IMR-90 (cell line): ENCODE measurements at regions not wholly inside any gene's neighbourhood (a gene's known extent, or its start where the extent isn't known, plus 50 kb on each side); places are given as distances from the start of the nearest gene placed in this dataset.
A peak's percentile ranks its signal among the peaks of the same experiment; 100 is the strongest.

Experiments used
- ATAC-seq: fragments of 200-7000 bp; cut with Tn5 transposase; 2 replicates; pipeline ENCODE4 v1.9.1; 2020; ENCODE audit warnings: low read depth, mild to moderate bottlenecking, moderate library complexity
- BruUV-seq: library from RNA; stranded (reverse); fragments of 400-500 nt; replicated peaks from 2 replicates; lab custom pipeline; 2021; lab: Mats Ljungman, UMichigan
- CTCF ChIA-PET: fragments of 300-600 bp; formaldehyde crosslinking; extraction: SDS; loops from one replicate; lab custom pipeline; 2021; ENCODE audit warnings: antibody characterized with exemption; lab: Yijun Ruan, JAX
- POLR2A ChIA-PET: fragments of 300-600 bp; sonication (Branson Sonifier 250); formaldehyde crosslinking; loops from one replicate; lab custom pipeline; 2022; ENCODE audit warnings: antibody characterized with exemption; ENCODE audit not compliant: unreplicated experiment; lab: Charles Lee
- DNase-seq: peaks from one replicate; pipeline ENCODE4 v3.0.0; 2013
- H2AFZ ChIP-seq: replicated peaks from 2 replicates; pipeline ENCODE3; 2013; ENCODE audit warnings: low read length, mild to moderate bottlenecking; ENCODE audit not compliant: poor library complexity
- H2AK5ac ChIP-seq: 2 replicates; pipeline ENCODE4 v1.6.1; 2013; ENCODE audit warnings: low read depth, low read length, inconsistent platforms
- H2AK9ac ChIP-seq: replicated peaks from 2 replicates; pipeline ENCODE3; 2013; ENCODE audit warnings: mild to moderate bottlenecking, low read depth, low read length, moderate library complexity; ENCODE audit not compliant: poor library complexity
- H2BK120ac ChIP-seq: 2 replicates; pipeline ENCODE4 v1.6.1; 2013; ENCODE audit warnings: low read depth, low read length, inconsistent platforms
- H2BK15ac ChIP-seq: 3 replicates; pipeline ENCODE4 v1.6.1; 2013; ENCODE audit warnings: low read depth, low read length, inconsistent platforms
- H2BK20ac ChIP-seq: 2 replicates; pipeline ENCODE4 v1.6.1; 2013; ENCODE audit warnings: low read depth, mild to moderate bottlenecking, inconsistent platforms, low read length, moderate library complexity
- H2BK5ac ChIP-seq: 2 replicates; pipeline ENCODE4 v1.6.1; 2013; ENCODE audit warnings: mild to moderate bottlenecking, low read depth, low read length, inconsistent platforms; ENCODE audit not compliant: poor library complexity, severe bottlenecking
- H3K14ac ChIP-seq: replicated peaks from 2 replicates; pipeline ENCODE4 v1.6.1; 2013; ENCODE audit warnings: low read depth, low read length, inconsistent platforms
- H3K18ac ChIP-seq: 2 replicates; pipeline ENCODE4 v1.6.1; 2013; ENCODE audit warnings: low read depth, low read length, control low read depth
- H3K23ac ChIP-seq: 2 replicates; pipeline ENCODE4 v1.6.1; 2013; ENCODE audit warnings: low read depth, low read length, inconsistent platforms
- H3K27ac ChIP-seq: 2 replicates; pipeline ENCODE4 v1.5.1; 2013; ENCODE audit warnings: mild to moderate bottlenecking, control low read depth, low read length; ENCODE audit not compliant: insufficient read depth
- H3K27me3 ChIP-seq: 2 replicates; pipeline ENCODE4 v1.6.1; 2013; ENCODE audit warnings: low read length; ENCODE audit not compliant: control insufficient read depth, insufficient read depth
- H3K36me3 ChIP-seq: 2 replicates; pipeline ENCODE4 v1.6.1; 2013; ENCODE audit warnings: low read length, mixed read lengths; ENCODE audit not compliant: control insufficient read depth, insufficient read depth
- H3K4ac ChIP-seq: 2 replicates; pipeline ENCODE4 v1.6.1; 2013; ENCODE audit warnings: low read depth, low read length, inconsistent platforms
- H3K4me1 ChIP-seq: 2 replicates; pipeline ENCODE4 v1.6.1; 2013; ENCODE audit warnings: low read length, mixed read lengths; ENCODE audit not compliant: control insufficient read depth, insufficient read depth
- H3K4me2 ChIP-seq: 2 replicates; pipeline ENCODE4 v1.6.1; 2013; ENCODE audit warnings: low read depth, mild to moderate bottlenecking, control low read depth, low read length, moderate library complexity
- H3K4me3 ChIP-seq: 2 replicates; pipeline ENCODE4 v1.5.1; 2013; ENCODE audit warnings: low read depth, mild to moderate bottlenecking, control low read depth, low read length, moderate library complexity; ENCODE audit not compliant: insufficient read depth
- H3K56ac ChIP-seq: 2 replicates; pipeline ENCODE4 v1.6.1; 2013; ENCODE audit warnings: low read length, inconsistent platforms; ENCODE audit not compliant: insufficient read depth; ENCODE audit errors: extremely low read depth
- H3K79me1 ChIP-seq, 2 experiments: 2 replicates each; pipeline ENCODE4 v1.6.1; 2013; ENCODE audit warnings: low read length in 2 of 2, inconsistent platforms in 1 of 2, low read depth in 1 of 2
- H3K9ac ChIP-seq: 2 replicates; pipeline ENCODE4 v1.6.1; 2013; ENCODE audit warnings: low read depth, low read length, control low read depth
- H3K9me1 ChIP-seq: 2 replicates; pipeline ENCODE4 v1.6.1; 2013; ENCODE audit warnings: low read length, inconsistent platforms; ENCODE audit not compliant: insufficient read depth
- H3K9me3 ChIP-seq: 2 replicates; pipeline ENCODE4 v1.6.1; 2013; ENCODE audit warnings: low read length; ENCODE audit not compliant: control insufficient read depth, insufficient read depth
- H4K20me1 ChIP-seq: 2 replicates; pipeline ENCODE4 v1.6.1; 2013; ENCODE audit warnings: low read length, inconsistent platforms; ENCODE audit not compliant: insufficient read depth
- H4K5ac ChIP-seq: 2 replicates; pipeline ENCODE4 v1.6.1; 2013; ENCODE audit warnings: mild to moderate bottlenecking, low read depth, low read length, control low read depth
- H4K8ac ChIP-seq, 2 experiments: 2 replicates each; pipeline ENCODE4 v1.6.1; 2013; ENCODE audit warnings: low read depth in 2 of 2, low read length in 2 of 2, control low read depth in 1 of 2, inconsistent platforms in 1 of 2
- H4K91ac ChIP-seq: 2 replicates; pipeline ENCODE4 v1.6.1; 2013; ENCODE audit warnings: low read depth, low read length, inconsistent platforms; ENCODE audit not compliant: insufficient read depth
- CHD1 ChIP-seq: IDR thresholded peaks from 2 replicates; pipeline ENCODE4 v1.6.1; 2012; ENCODE audit warnings: low read depth, low read length, improper control_type of control experiment
- MAFK ChIP-seq: IDR thresholded peaks from 2 replicates; pipeline ENCODE4 v1.6.1; 2012; ENCODE audit warnings: low read depth, low read length, improper control_type of control experiment
- NFE2L2 ChIP-seq: fragments of 150-350 bp; IDR thresholded peaks from 2 replicates; pipeline ENCODE4 v1.6.1; 2016; ENCODE audit warnings: low read depth, mild to moderate bottlenecking, low read length
- RCOR1 ChIP-seq: IDR thresholded peaks from 2 replicates; pipeline ENCODE4 v1.6.1; 2012; ENCODE audit warnings: mild to moderate bottlenecking, low read length, improper control_type of control experiment; ENCODE audit not compliant: insufficient replicate concordance
- USF2 ChIP-seq: fragments of 150-350 bp; IDR thresholded peaks from 2 replicates; pipeline ENCODE4 v1.6.1; 2017; ENCODE audit warnings: mild to moderate bottlenecking, antibody characterized with exemption, low read length, low read depth
- WGBS, 2 experiments: methylation state at CpG; one replicate each; pipeline versions ENCODE4 v1.1.5 to v1.1.7; 2013; ENCODE audit warnings: missing lambda C conversion rate in 2 of 2; ENCODE audit not compliant: insufficient read length in 1 of 2; ENCODE audit errors: extremely low coverage in 2 of 2; 5-methylcytosine and 5-hydroxymethylcytosine counted together
- dilution Hi-C: fragments of 300-500 bp; cut with HindIII; formaldehyde crosslinking; loops from one replicate; pipeline ENCODE4 v1.14.3; 2018; ENCODE audit warnings: low sequenced_read_pairs; ENCODE audit not compliant: unreplicated experiment
- in situ Hi-C: fragments of 300-500 bp; cut with MboI; formaldehyde crosslinking; loops from 3 replicates; pipeline ENCODE4 v1.14.3; 2019; ENCODE audit warnings: low sequenced_read_pairs, inconsistent platforms, mixed read lengths
- intact Hi-C: fragments of 100-400 bp; cut with micrococcal nuclease; formaldehyde crosslinking; loops from 2 replicates; pipeline ENCODE4 v1.10.0; 2022
- TF ChIP-seq, protein P1 (sequence below): fragments of 150-350 bp; IDR thresholded peaks from 2 replicates; pipeline ENCODE4 v1.6.1; 2016; ENCODE audit warnings: low read depth, mild to moderate bottlenecking, low read length, moderate library complexity, borderline replicate concordance

- no peak overlapping the region for H3K9ac ChIP-seq
- peak overlapping the region; percentile 81 for H2AK5ac ChIP-seq
- WGBS, 2 experiments: no CpG with 5 or more reads among the region's 2 CpGs
- DNase-seq (peak; percentile 48), ATAC-seq (no peak)
- H3K9me3 ChIP-seq: no peaks in the 10 kb centered on the region
- peak overlapping the region; percentile 54 for H3K4ac ChIP-seq
- peaks cover 9% of the 10 kb centered on the region for H3K4me1 ChIP-seq
- peak overlapping the region; percentile 34; the same call in 1 of the 2 replicates for H3K18ac ChIP-seq
- CTCF ChIA-PET: no interaction called here
- intact Hi-C loops: no loop called here
- no peak overlapping the region for H2AK9ac ChIP-seq
- no peak overlapping the region for H2AFZ ChIP-seq
- peak overlapping the region; percentile 41 for H3K14ac ChIP-seq
- peak overlapping the region; percentile 83 for H2BK20ac ChIP-seq
- no peak overlapping the region for H3K56ac ChIP-seq
- TF ChIP-seq NFE2L2 (no peak), CHD1 (no peak), MAFK (no peak), USF2 (no peak), RCOR1 (no peak)
- TF ChIP-seq, protein P1, sequence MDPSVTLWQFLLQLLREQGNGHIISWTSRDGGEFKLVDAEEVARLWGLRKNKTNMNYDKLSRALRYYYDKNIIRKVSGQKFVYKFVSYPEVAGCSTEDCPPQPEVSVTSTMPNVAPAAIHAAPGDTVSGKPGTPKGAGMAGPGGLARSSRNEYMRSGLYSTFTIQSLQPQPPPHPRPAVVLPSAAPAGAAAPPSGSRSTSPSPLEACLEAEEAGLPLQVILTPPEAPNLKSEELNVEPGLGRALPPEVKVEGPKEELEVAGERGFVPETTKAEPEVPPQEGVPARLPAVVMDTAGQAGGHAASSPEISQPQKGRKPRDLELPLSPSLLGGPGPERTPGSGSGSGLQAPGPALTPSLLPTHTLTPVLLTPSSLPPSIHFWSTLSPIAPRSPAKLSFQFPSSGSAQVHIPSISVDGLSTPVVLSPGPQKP: no peak
- dilution Hi-C loops: no loop called here
- H2BK15ac ChIP-seq: peak overlapping the region; percentile 25; the same call in 1 of the 3 replicates
- H3K27ac ChIP-seq: no peak overlapping the region
- peaks cover 7% of the 10 kb centered on the region for H3K9me1 ChIP-seq
- no peak overlapping the region for H3K4me3 ChIP-seq
- H3K4me2 ChIP-seq: no peak overlapping the region
- no peaks in the 10 kb centered on the region for H3K36me3 ChIP-seq
- peak overlapping the region in 1 of 2 experiments; percentile 73; a peak in 2 of 4 replicates for H4K8ac ChIP-seq
- H2BK5ac ChIP-seq: peak overlapping the region; percentile 79
- peak overlapping the region; percentile 8; the same call in 1 of the 2 replicates for H3K23ac ChIP-seq
- no peaks in the 10 kb centered on the region for H3K27me3 ChIP-seq
- H3K79me1 ChIP-seq: peaks cover 0 to 4% of the 10 kb centered on the region in 2 experiments; a peak in 1 of 4 replicates
- POLR2A ChIA-PET: no interaction called here
- no peaks in the 10 kb centered on the region for H4K20me1 ChIP-seq
- in situ Hi-C loops: no loop called here
- H4K91ac ChIP-seq: peak overlapping the region; percentile 72
- peak overlapping the region; percentile 80 for H2BK120ac ChIP-seq
- BruUV-seq: no TSS peak
- no peak overlapping the region for H4K5ac ChIP-seq
Observed at GRCh38 chr6:139582956-139583355, 208.5 kb upstream of the CITED2 start.
